NCI-H2107 (cell line): ENCODE measurements at regions not wholly inside any gene's neighbourhood (a gene's known extent, or its start where the extent isn't known, plus 50 kb on each side); places are given as distances from the start of the nearest gene placed in this dataset.
"Not testable (repeated sequence)": the region's sequence is repeated elsewhere in the genome, so short reads cannot be mapped to it uniquely, and the experiment has no call there.

Experiments
- DNase-seq: peaks from one replicate; lab custom pipeline; 2025; lab: John Stamatoyannopoulos, UW

- DNase-seq = no peak
Observed at GRCh38 chr12:34190054-34190453, 167.8 kb downstream of the ALG10 start.

DNA sequence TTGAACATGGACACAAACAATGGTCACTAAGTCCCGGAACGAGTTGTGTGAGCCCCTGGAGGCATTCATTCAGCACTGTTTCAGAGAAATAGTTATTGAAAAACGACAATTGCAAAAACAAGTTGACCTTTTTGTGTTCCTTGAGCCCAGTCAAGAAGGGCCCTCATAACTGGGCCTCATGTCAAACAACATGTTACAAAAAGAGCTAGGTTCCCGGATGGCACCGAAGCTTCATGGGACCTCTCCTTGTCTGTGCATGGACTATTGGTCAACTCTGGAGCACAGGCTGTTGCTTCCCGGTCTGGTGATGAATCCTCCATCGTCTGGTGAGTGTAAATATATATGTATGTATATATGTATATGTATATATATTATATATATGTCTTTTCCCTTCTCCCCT lies 176.6 kb downstream of the ALG10 start:
- no peak for DNase-seq

GRCh38 chr12:34203866-34204620 lies 181.7 kb downstream of the ALG10 start:
- no peak for DNase-seq

- no peak for DNase-seq
Observed at GRCh38 chr12:34204830-34205285, 182.6 kb downstream of the ALG10 start.

DNA sequence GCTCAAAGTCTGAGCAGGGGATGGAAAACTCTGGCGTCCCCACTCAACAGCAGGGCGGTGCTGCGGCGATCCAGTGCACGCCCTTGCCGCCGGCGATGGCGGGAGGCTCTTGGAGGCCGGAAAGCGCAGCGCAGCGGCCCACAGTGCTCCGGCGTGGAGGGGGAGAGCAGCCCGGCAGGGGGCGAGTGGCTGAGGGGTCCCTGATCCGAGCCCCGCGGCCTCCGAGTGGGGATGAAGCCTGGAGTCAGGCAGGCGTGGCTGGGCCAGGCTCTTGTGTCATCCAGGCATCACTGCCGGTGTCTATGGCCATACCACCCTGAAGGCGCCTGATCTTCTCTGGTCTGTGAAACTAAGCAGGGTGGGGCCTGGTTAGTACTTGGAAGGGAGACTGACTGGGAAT lies 183.1 kb downstream of the ALG10 start:
- no peak for DNase-seq

- DNase-seq = no peak
Observed at GRCh38 chr12:34206061-34206785, 183.9 kb downstream of the ALG10 start.

- DNase-seq = no peak
Observed at GRCh38 chr12:34207858-34208257, 185.6 kb downstream of the ALG10 start.

GRCh38 chr12:34208331-34209258 lies 186.3 kb downstream of the ALG10 start:
- no peak for DNase-seq

- DNase-seq = no peak
Observed at GRCh38 chr12:34209259-34209835, 187.1 kb downstream of the ALG10 start.

- no peak for DNase-seq
Observed at GRCh38 chr12:34210183-34210582, 187.9 kb downstream of the ALG10 start.

- DNase-seq = no peak
Observed at GRCh38 chr12:34210689-34211530, 188.6 kb downstream of the ALG10 start.

GRCh38 chr12:34212651-34213050 lies 190.4 kb downstream of the ALG10 start:
- no peak for DNase-seq

DNA sequence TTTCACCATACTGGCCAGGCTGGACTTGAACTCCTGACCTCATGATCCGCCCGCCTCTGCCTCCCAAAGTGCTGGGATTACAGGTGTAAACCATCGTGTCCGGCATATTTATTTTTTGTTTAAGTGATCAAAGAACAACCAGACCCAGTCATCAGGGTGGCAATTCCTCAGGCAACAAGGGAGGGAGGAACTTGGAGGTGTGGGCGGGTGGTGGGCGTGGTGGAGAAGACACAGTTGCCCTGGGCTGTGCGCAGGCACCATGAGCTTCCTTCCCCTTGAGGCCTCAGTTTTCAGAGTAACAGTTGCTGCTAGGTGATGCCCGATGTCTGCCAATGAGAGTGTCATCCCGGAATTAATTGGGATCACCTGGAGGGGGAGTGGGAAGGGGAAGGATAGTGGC lies 191.7 kb downstream of the ALG10 start:
- DNase-seq = no peak

GRCh38 chr12:34215213-34215892 lies 193.1 kb downstream of the ALG10 start:
- DNase-seq = no peak

- no peak for DNase-seq
Observed at GRCh38 chr12:34215893-34216285, 193.6 kb downstream of the ALG10 start.

DNA sequence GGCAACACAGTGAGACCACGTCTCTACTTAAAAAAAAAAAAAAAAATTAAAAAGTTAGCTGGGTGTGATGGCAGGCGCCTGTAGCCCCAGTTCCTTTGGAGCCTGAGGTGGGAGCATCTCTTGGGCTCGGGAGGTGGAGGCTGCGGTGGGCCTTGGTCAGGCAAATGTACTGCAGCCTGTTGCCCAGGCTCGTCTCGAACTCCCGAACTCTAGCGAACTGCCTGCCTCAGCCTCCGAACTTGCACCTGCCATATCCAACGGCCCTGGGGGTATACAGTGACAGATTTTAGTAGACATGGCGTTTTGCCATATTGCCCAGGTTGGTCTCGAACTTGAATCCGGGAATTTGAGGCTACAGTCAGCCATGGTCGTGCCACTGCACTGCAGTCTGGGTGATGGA lies 195.4 kb downstream of the ALG10 start:
- DNase-seq = no peak

GRCh38 chr12:34218193-34219045 lies 196.1 kb downstream of the ALG10 start:
- DNase-seq = peak; percentile 7

DNA sequence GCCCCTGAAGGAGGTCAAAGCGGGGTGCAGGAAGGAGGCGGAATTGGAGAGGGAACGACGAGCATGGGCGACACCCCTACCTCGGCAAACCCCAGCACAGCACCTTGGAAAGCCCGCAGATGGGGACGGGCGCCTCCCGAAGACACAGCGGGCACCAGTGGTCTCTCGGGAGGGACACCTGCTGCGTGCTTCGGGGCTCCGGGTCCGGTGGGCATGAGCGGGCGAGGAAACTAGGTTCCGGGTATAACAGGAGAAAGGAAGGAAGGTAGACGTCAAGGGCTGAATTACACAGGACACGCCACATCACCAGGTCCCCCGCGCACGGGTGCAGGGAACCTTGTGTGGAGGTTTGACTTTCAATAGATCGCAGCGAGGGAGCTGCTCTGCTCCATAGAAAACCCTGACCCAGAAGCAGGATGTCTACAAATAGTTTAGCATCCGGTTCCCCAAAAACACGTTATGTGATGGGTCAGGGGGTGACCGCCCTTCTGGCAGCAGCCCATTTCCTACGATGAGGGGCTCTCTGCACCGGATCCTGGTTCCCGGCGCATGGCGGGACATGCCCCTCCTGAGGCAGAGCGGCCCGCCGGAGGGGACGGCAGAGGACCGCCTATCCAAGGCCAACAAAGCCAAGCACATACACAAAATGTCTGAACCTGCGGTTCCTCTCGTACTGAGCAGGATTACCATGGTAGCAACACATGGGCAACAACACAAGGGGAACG lies 196.9 kb downstream of the ALG10 start:
- no peak for DNase-seq

GRCh38 chr12:34220079-34220478 lies 197.8 kb downstream of the ALG10 start:
- DNase-seq = not testable (repeated sequence)
